ENCODE measurements at regions not wholly inside any gene's neighbourhood (a gene's known extent, or its start where the extent isn't known, plus 50 kb on each side); places are given as distances from the start of the nearest gene placed in this dataset.

DNA sequence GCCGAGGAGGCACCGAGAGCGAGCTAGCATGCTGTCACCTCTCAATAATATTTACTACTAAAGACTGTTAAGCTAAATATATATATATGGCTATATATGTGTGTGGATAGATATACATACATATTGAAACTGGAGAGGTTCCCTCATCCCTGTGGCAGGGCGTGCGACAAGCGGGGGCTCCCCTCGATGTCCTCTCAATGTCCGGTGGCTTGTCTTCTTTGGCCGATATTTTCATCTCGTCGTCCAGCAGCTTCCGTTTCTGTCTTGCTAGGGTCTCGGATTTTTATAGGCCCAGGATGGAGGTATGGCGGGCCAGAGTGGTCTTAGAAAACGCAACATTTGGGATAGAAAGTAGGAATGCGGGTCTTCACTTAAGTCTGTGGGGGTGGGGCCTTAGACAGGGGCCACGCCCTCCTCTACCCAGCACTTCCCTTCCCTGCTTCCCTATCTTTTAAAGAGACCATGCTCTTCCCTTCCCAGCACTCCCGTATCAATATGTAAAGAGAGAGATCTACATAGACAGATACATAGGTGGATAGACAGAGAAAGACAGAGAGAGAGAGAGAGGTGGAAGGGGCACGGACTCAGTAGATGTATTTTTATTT lies 866.8 kb downstream of the DSC3 start:
- FAIRE-seq (no peak), ATAC-seq (no peak), DNase-seq (ENCODE audit: low spot score) (no peak)
- no peaks in the 10 kb centered on the region for H3K27me3 ChIP-seq (ENCODE audit: control insufficient read depth in 1 of 2, insufficient read depth in 2 of 2, low read length in 2 of 2)
- H3K9ac ChIP-seq (ENCODE audit: insufficient read depth, low read depth, low read length), result no peak overlapping the region
- no peaks in the 10 kb centered on the region for H3K79me2 ChIP-seq (ENCODE audit: insufficient read depth, low read length)
- no peaks in the 10 kb centered on the region for H3K4me1 ChIP-seq (ENCODE audit: insufficient read depth, low read length)
- TF ChIP-seq ISL2 (CRISPR knock-in tag; IDR thresholded peaks at IDR 0.05) (no peak), HDAC1 (CRISPR knock-in tag; IDR thresholded peaks at IDR 0.05) (no peak), ETV6 (CRISPR knock-in tag; conservative IDR thresholded peaks at IDR 0.05) (no peak), ZNF672 (CRISPR knock-in tag; IDR thresholded peaks at IDR 0.05) (no peak)
- TF ChIP-seq, protein P1, sequence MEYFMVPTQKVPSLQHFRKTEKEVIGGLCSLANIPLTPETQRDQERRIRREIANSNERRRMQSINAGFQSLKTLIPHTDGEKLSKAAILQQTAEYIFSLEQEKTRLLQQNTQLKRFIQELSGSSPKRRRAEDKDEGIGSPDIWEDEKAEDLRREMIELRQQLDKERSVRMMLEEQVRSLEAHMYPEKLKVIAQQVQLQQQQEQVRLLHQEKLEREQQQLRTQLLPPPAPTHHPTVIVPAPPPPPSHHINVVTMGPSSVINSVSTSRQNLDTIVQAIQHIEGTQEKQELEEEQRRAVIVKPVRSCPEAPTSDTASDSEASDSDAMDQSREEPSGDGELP (IDR thresholded peaks at IDR 0.05; ENCODE audit: borderline replicate concordance, low read depth), result no peak
- no peak overlapping the region for H3K4me2 ChIP-seq (ENCODE audit: low read depth, low read length)
- ChIA-PET CTCF (ENCODE audit: low intra/inter-chr PET ratio, low total read pairs) (no interaction called here), POLR2A (no interaction called here)
- no TSS peak for BruUV-seq (replicated peaks)
- intact Hi-C loops (cut with micrococcal nuclease; ENCODE audit: unreplicated experiment) (no loop called here), in situ Hi-C loops (cut with HindIII; ENCODE audit: extremely low pct_ligation_motif_present, low pct_unique_long_range_greater_than_20kb) (no loop called here)
- no peaks in the 10 kb centered on the region for H3K36me3 ChIP-seq (replicated peaks in 1 of 2; ENCODE audit: control insufficient read depth in 1 of 2, insufficient read depth in 2 of 2, low read length in 2 of 2)
- no peak overlapping the region for H3K27ac ChIP-seq (ENCODE audit: extremely low read length, insufficient read depth, low read length)
- H3K4me3 ChIP-seq (replicated peaks in 1 of 3; ENCODE audit: insufficient read depth in 1 of 3, low read depth in 2 of 3, low read length in 3 of 3), result no peak overlapping the region
- WGBS (ENCODE audit: low lambda C conversion rate), result 58% methylated on average over 19 of the region's 19 CpGs
- H2AFZ ChIP-seq (ENCODE audit: low read length), result no peak overlapping the region
- no peaks in the 10 kb centered on the region for H3K9me3 ChIP-seq (ENCODE audit: low read length)
- no peaks in the 10 kb centered on the region for H4K20me1 ChIP-seq (ENCODE audit: insufficient read depth, low read length)

DNA sequence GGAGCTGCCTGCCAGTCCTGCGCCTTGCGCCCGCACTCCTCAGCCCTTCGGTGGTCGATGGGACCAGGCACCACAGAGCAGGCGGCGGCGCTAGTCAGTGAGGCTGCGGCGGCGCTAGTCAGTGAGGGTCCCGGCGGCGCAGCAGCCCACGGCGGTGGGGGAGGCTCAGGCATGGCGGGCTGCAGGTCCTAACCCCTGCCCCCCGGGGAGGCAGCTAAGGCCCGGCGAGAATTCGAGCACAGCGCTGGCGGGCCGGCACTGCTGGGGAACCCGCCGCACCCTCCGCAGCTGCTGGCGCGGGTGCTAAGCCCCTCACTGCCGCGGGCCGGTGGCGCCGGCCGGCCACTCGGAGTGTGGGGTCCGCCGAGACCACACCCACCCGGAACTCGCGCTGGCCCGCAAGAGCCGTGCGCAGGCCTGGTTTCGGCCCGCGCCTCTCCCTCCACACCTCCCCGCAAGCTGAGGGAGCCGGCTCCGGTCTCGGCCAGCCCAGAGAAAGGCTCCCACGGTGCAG lies 867.4 kb downstream of the DSC3 start:
- 50% methylated on average over 1 of the region's 52 CpGs for WGBS (ENCODE audit: low lambda C conversion rate)
- Histone ChIP-seq H4K20me1 (ENCODE audit: insufficient read depth, low read length) (no peaks in the 10 kb centered on the region), H3K9ac (ENCODE audit: insufficient read depth, low read depth, low read length) (no peak overlapping the region), H3K4me3 (replicated peaks in 1 of 3; ENCODE audit: insufficient read depth in 1 of 3, low read depth in 2 of 3, low read length in 3 of 3) (no peak overlapping the region), H3K9me3 (ENCODE audit: low read length) (no peaks in the 10 kb centered on the region), H3K4me2 (ENCODE audit: low read depth, low read length) (no peak overlapping the region), H3K27ac (ENCODE audit: extremely low read length, insufficient read depth, low read length) (no peak overlapping the region), H3K4me1 (ENCODE audit: insufficient read depth, low read length) (no peaks in the 10 kb centered on the region), H3K79me2 (ENCODE audit: insufficient read depth, low read length) (no peaks in the 10 kb centered on the region), H2AFZ (ENCODE audit: low read length) (no peak overlapping the region), H3K27me3 (ENCODE audit: control insufficient read depth in 1 of 2, insufficient read depth in 2 of 2, low read length in 2 of 2) (no peaks in the 10 kb centered on the region), H3K36me3 (replicated peaks in 1 of 2; ENCODE audit: control insufficient read depth in 1 of 2, insufficient read depth in 2 of 2, low read length in 2 of 2) (no peaks in the 10 kb centered on the region)
- in situ Hi-C loops (cut with HindIII; ENCODE audit: extremely low pct_ligation_motif_present, low pct_unique_long_range_greater_than_20kb), result no loop called here
- BruUV-seq (replicated peaks), result no TSS peak
- DNase-seq (ENCODE audit: low spot score), result no peak
- intact Hi-C loops (cut with micrococcal nuclease; ENCODE audit: unreplicated experiment), result no loop called here
- no peak for FAIRE-seq
- CTCF ChIA-PET (ENCODE audit: low intra/inter-chr PET ratio, low total read pairs), result no interaction called here
- ATAC-seq, result no peak
- POLR2A ChIA-PET, result no interaction called here
- TF ChIP-seq NCOA1 (CRISPR knock-in tag; IDR thresholded peaks at IDR 0.05), result no peak
- TF ChIP-seq ZNF138 (CRISPR knock-in tag; IDR thresholded peaks at IDR 0.05; ENCODE audit: low read depth), result no peak
- no peak for TF ChIP-seq ARNT2 (CRISPR knock-in tag; IDR thresholded peaks at IDR 0.05; ENCODE audit: low read depth)
- no peak for TF ChIP-seq ZNF543 (CRISPR knock-in tag; IDR thresholded peaks at IDR 0.05)
- TF ChIP-seq ZBTB37 (CRISPR knock-in tag; IDR thresholded peaks at IDR 0.05), result no peak
- TF ChIP-seq ZNF281 (CRISPR knock-in tag; IDR thresholded peaks at IDR 0.05; ENCODE audit: borderline replicate concordance), result no peak
- TF ChIP-seq ZNF780A (CRISPR knock-in tag; IDR thresholded peaks at IDR 0.05), result no peak
